ENCODE measurements at regions not wholly inside any gene's neighbourhood (a gene's known extent, or its start where the extent isn't known, plus 50 kb on each side); places are given as distances from the start of the nearest gene placed in this dataset.

GRCh38 chr17:52482271-52482670 lies 323.8 kb upstream of the CA10 start:
- Histone ChIP-seq H3K79me2 (ENCODE audit: control insufficient read depth, insufficient read depth, low read length) (no peaks in the 10 kb centered on the region), H4K20me1 (ENCODE audit: control insufficient read depth, extremely low read depth, insufficient read depth, low read length) (no peaks in the 10 kb centered on the region), H3K4me2 (ENCODE audit: extremely low read depth, insufficient read depth, low read length) (no peak overlapping the region), H3K27ac (ENCODE audit: insufficient read depth, low read length) (no peak overlapping the region), H3K9ac (ENCODE audit: insufficient read depth, low read length) (no peak overlapping the region), H3K27me3 (ENCODE audit: control insufficient read depth, insufficient read depth, low read length) (no peaks in the 10 kb centered on the region), H3K4me3 (replicated peaks in 1 of 4; ENCODE audit: control extremely low read depth in 1 of 4, insufficient read depth in 1 of 4, low read depth in 3 of 4, low read length in 4 of 4) (no peak overlapping the region), H3K9me3 (ENCODE audit: control insufficient read depth, insufficient read depth, low read depth, low read length) (no peaks in the 10 kb centered on the region), H3K36me3 (ENCODE audit: control insufficient read depth, insufficient read depth, low read length) (no peaks in the 10 kb centered on the region), H2AFZ (ENCODE audit: low read length) (no peak overlapping the region), H3K4me1 (ENCODE audit: control insufficient read depth, extremely low read depth, insufficient read depth, low read length) (no peaks in the 10 kb centered on the region)
- no peak for DNase-seq (ENCODE audit: low read depth in 2 of 2)
- no peak for TF ChIP-seq EZH2 (IDR thresholded peaks at IDR 0.05; ENCODE audit: low read length, missing control alignments)
- no peak for TF ChIP-seq CTCF (conservative IDR thresholded peaks at IDR 0.05 in 1 of 2, IDR thresholded peaks at IDR 0.05 in 1 of 2; ENCODE audit: low read depth in 1 of 2, low read length in 2 of 2)

GRCh38 chr17:52477824-52478699 lies 319.5 kb upstream of the CA10 start:
- H3K9ac ChIP-seq (ENCODE audit: insufficient read depth, low read length), result no peak overlapping the region
- H3K4me3 ChIP-seq (replicated peaks in 1 of 4; ENCODE audit: control extremely low read depth in 1 of 4, insufficient read depth in 1 of 4, low read depth in 3 of 4, low read length in 4 of 4), result no peak overlapping the region
- TF ChIP-seq CTCF (conservative IDR thresholded peaks at IDR 0.05 in 1 of 2, IDR thresholded peaks at IDR 0.05 in 1 of 2; ENCODE audit: low read depth in 1 of 2, low read length in 2 of 2), result no peak
- TF ChIP-seq EZH2 (IDR thresholded peaks at IDR 0.05; ENCODE audit: low read length, missing control alignments), result no peak
- no peaks in the 10 kb centered on the region for H3K9me3 ChIP-seq (ENCODE audit: control insufficient read depth, insufficient read depth, low read depth, low read length)
- H3K4me1 ChIP-seq (ENCODE audit: control insufficient read depth, extremely low read depth, insufficient read depth, low read length), result no peaks in the 10 kb centered on the region
- no peaks in the 10 kb centered on the region for H4K20me1 ChIP-seq (ENCODE audit: control insufficient read depth, extremely low read depth, insufficient read depth, low read length)
- no peaks in the 10 kb centered on the region for H3K79me2 ChIP-seq (ENCODE audit: control insufficient read depth, insufficient read depth, low read length)
- DNase-seq (ENCODE audit: low read depth in 2 of 2), result no peak
- H3K27me3 ChIP-seq (ENCODE audit: control insufficient read depth, insufficient read depth, low read length), result no peaks in the 10 kb centered on the region
- H3K27ac ChIP-seq (ENCODE audit: insufficient read depth, low read length), result no peak overlapping the region
- no peak overlapping the region for H3K4me2 ChIP-seq (ENCODE audit: extremely low read depth, insufficient read depth, low read length)
- H2AFZ ChIP-seq (ENCODE audit: low read length), result no peak overlapping the region
- H3K36me3 ChIP-seq (ENCODE audit: control insufficient read depth, insufficient read depth, low read length), result no peaks in the 10 kb centered on the region

- H3K4me3 ChIP-seq (replicated peaks in 1 of 4; ENCODE audit: control extremely low read depth in 1 of 4, insufficient read depth in 1 of 4, low read depth in 3 of 4, low read length in 4 of 4), result no peak overlapping the region
- H3K4me1 ChIP-seq (ENCODE audit: control insufficient read depth, extremely low read depth, insufficient read depth, low read length), result no peaks in the 10 kb centered on the region
- no peaks in the 10 kb centered on the region for H3K9me3 ChIP-seq (ENCODE audit: control insufficient read depth, insufficient read depth, low read depth, low read length)
- H4K20me1 ChIP-seq (ENCODE audit: control insufficient read depth, extremely low read depth, insufficient read depth, low read length), result no peaks in the 10 kb centered on the region
- H3K27me3 ChIP-seq (ENCODE audit: control insufficient read depth, insufficient read depth, low read length), result no peaks in the 10 kb centered on the region
- no peak for TF ChIP-seq EZH2 (IDR thresholded peaks at IDR 0.05; ENCODE audit: low read length, missing control alignments)
- no peak for TF ChIP-seq CTCF (conservative IDR thresholded peaks at IDR 0.05 in 1 of 2, IDR thresholded peaks at IDR 0.05 in 1 of 2; ENCODE audit: low read depth in 1 of 2, low read length in 2 of 2)
- H3K27ac ChIP-seq (ENCODE audit: insufficient read depth, low read length), result no peak overlapping the region
- H3K79me2 ChIP-seq (ENCODE audit: control insufficient read depth, insufficient read depth, low read length), result no peaks in the 10 kb centered on the region
- no peak for DNase-seq (ENCODE audit: low read depth in 2 of 2)
- no peak overlapping the region for H2AFZ ChIP-seq (ENCODE audit: low read length)
- H3K36me3 ChIP-seq (ENCODE audit: control insufficient read depth, insufficient read depth, low read length), result no peaks in the 10 kb centered on the region
- no peak overlapping the region for H3K9ac ChIP-seq (ENCODE audit: insufficient read depth, low read length)
- no peak overlapping the region for H3K4me2 ChIP-seq (ENCODE audit: extremely low read depth, insufficient read depth, low read length)
These were observed 318.3 kb upstream of the CA10 start for GRCh38 chr17:52476638-52477313.
